MM.1S (cell line): ENCODE measurements at regions not wholly inside any gene's neighbourhood (a gene's known extent, or its start where the extent isn't known, plus 50 kb on each side); places are given as distances from the start of the nearest gene placed in this dataset.

Experiments
- DNase-seq: peaks from one replicate; pipeline ENCODE4 v3.0.0-alpha.2; 2015
- H2AFZ ChIP-seq: fragments of 300-600 bp; sonication (generic); 2 replicates; pipeline ENCODE4 v1.6.0; 2016; ENCODE audit warnings: antibody characterized with exemption, low read length
- H3F3A ChIP-seq: fragments of 300-600 bp; sonication (generic); 2 replicates; pipeline ENCODE4 v1.6.1; 2016; ENCODE audit warnings: mild to moderate bottlenecking, antibody characterized with exemption, low read length, moderate library complexity, mixed read lengths; ENCODE audit not compliant: insufficient read depth
- H3K27ac ChIP-seq: fragments of 300-600 bp; sonication (generic); 2 replicates; pipeline ENCODE4 v1.5.1; 2016; ENCODE audit warnings: mild to moderate bottlenecking, low read length
- H3K27me3 ChIP-seq: fragments of 300-600 bp; sonication (generic); replicated peaks from 2 replicates; pipeline ENCODE4 v1.6.0; 2016; ENCODE audit warnings: low read length; ENCODE audit not compliant: insufficient read depth
- H3K36me3 ChIP-seq: fragments of 300-600 bp; sonication (generic); replicated peaks from 2 replicates; pipeline ENCODE4 v1.6.1; 2016; ENCODE audit warnings: mild to moderate bottlenecking, low read length, mixed read lengths; ENCODE audit not compliant: insufficient read depth
- H3K4me1 ChIP-seq: fragments of 300-600 bp; sonication (generic); 2 replicates; pipeline ENCODE4 v1.6.1; 2016; ENCODE audit warnings: low read length, mixed read lengths
- H3K4me2 ChIP-seq: fragments of 300-600 bp; sonication (generic); 2 replicates; pipeline ENCODE4 v1.6.0; 2016; ENCODE audit warnings: low read depth, low read length
- H3K4me3 ChIP-seq: fragments of 300-600 bp; sonication (generic); 2 replicates; pipeline ENCODE4 v1.5.1; 2016; ENCODE audit warnings: low read length, mixed read lengths
- H3K79me2 ChIP-seq: fragments of 300-600 bp; sonication (generic); 2 replicates; pipeline ENCODE4 v1.6.1; 2016; ENCODE audit warnings: mixed run types, low read length, mixed read lengths
- H3K9ac ChIP-seq: fragments of 300-600 bp; sonication (generic); 2 replicates; pipeline ENCODE4 v1.6.1; 2016; ENCODE audit warnings: low read length, mixed read lengths
- H3K9me2 ChIP-seq: fragments of 300-600 bp; sonication (generic); replicated peaks from 2 replicates; pipeline ENCODE4 v1.6.1; 2016; ENCODE audit warnings: mild to moderate bottlenecking, low read length, mixed read lengths; ENCODE audit not compliant: insufficient read depth
- H3K9me3 ChIP-seq: fragments of 300-600 bp; sonication (generic); replicated peaks from 2 replicates; pipeline ENCODE4 v1.6.1; 2016; ENCODE audit warnings: mild to moderate bottlenecking, low read length, mixed read lengths; ENCODE audit not compliant: insufficient read depth
- H4K20me1 ChIP-seq: fragments of 300-600 bp; sonication (generic); 2 replicates; pipeline ENCODE4 v1.6.1; 2016; ENCODE audit warnings: mild to moderate bottlenecking, low read length, moderate library complexity, mixed read lengths; ENCODE audit not compliant: insufficient read depth
- CTCF ChIP-seq: fragments of 300-600 bp; sonication (generic); IDR thresholded peaks from 2 replicates; pipeline ENCODE4 v1.5.1; 2016; ENCODE audit warnings: antibody characterized with exemption, low read length, mixed read lengths
- EZH2 ChIP-seq: fragments of 300-600 bp; sonication (generic); optimal IDR thresholded peaks from 2 replicates; pipeline ENCODE3; 2017; ENCODE audit warnings: low read depth, mild to moderate bottlenecking, antibody characterized with exemption, low read length, mixed read lengths
- EZH2phosphoT487 ChIP-seq: fragments of 300-600 bp; sonication (generic); IDR thresholded peaks from 2 replicates; pipeline ENCODE4 v1.6.1; 2018; ENCODE audit warnings: antibody characterized with exemption, low read length

GRCh38 chr4:122046255-122046654, 94.4 kb upstream of the TRPC3 start:
- Histone ChIP-seq H3K4me3 (no peak overlapping the region), H3K27me3 (no peaks in the 10 kb centered on the region), H3K36me3 (no peaks in the 10 kb centered on the region), H3K9me2 (no peaks in the 10 kb centered on the region), H4K20me1 (no peaks in the 10 kb centered on the region), H2AFZ (no peak overlapping the region), H3K9me3 (no peaks in the 10 kb centered on the region), H3K79me2 (no peaks in the 10 kb centered on the region), H3K4me2 (no peak overlapping the region), H3K27ac (no peak overlapping the region), H3K4me1 (no peaks in the 10 kb centered on the region), H3F3A (no peaks in the 10 kb centered on the region), H3K9ac (no peak overlapping the region)
- no peak for DNase-seq
- TF ChIP-seq EZH2, result no peak
- TF ChIP-seq EZH2phosphoT487, result no peak
- TF ChIP-seq CTCF, result no peak

- Histone ChIP-seq H3F3A (no peaks in the 10 kb centered on the region), H3K4me3 (no peak overlapping the region), H3K9ac (no peak overlapping the region), H3K79me2 (no peaks in the 10 kb centered on the region), H3K9me3 (no peaks in the 10 kb centered on the region), H3K27ac (no peak overlapping the region), H3K9me2 (no peaks in the 10 kb centered on the region), H3K4me1 (no peaks in the 10 kb centered on the region), H3K27me3 (no peaks in the 10 kb centered on the region), H2AFZ (no peak overlapping the region), H3K36me3 (no peaks in the 10 kb centered on the region), H3K4me2 (no peak overlapping the region), H4K20me1 (no peaks in the 10 kb centered on the region)
- TF ChIP-seq CTCF (no peak), EZH2 (no peak), EZH2phosphoT487 (no peak)
- DNase-seq, result no peak
These were observed 93.7 kb upstream of the TRPC3 start for GRCh38 chr4:122045533-122045932.

GRCh38 chr4:122044501-122044900, 92.6 kb upstream of the TRPC3 start:
- no peaks in the 10 kb centered on the region for H4K20me1 ChIP-seq
- H3K4me2 ChIP-seq, result no peak overlapping the region
- no peaks in the 10 kb centered on the region for H3F3A ChIP-seq
- no peak overlapping the region for H2AFZ ChIP-seq
- H3K27ac ChIP-seq, result no peak overlapping the region
- H3K79me2 ChIP-seq, result no peaks in the 10 kb centered on the region
- no peak overlapping the region for H3K4me3 ChIP-seq
- no peaks in the 10 kb centered on the region for H3K9me2 ChIP-seq
- no peak for DNase-seq
- H3K9ac ChIP-seq, result no peak overlapping the region
- H3K4me1 ChIP-seq, result no peaks in the 10 kb centered on the region
- no peaks in the 10 kb centered on the region for H3K27me3 ChIP-seq
- no peaks in the 10 kb centered on the region for H3K36me3 ChIP-seq
- TF ChIP-seq EZH2phosphoT487 (no peak), EZH2 (no peak), CTCF (no peak)
- H3K9me3 ChIP-seq, result no peaks in the 10 kb centered on the region

- H3K4me3 ChIP-seq, result no peak overlapping the region
- H3K79me2 ChIP-seq, result no peaks in the 10 kb centered on the region
- H3K9me3 ChIP-seq, result no peaks in the 10 kb centered on the region
- H3F3A ChIP-seq, result no peaks in the 10 kb centered on the region
- DNase-seq, result no peak
- no peaks in the 10 kb centered on the region for H3K9me2 ChIP-seq
- no peaks in the 10 kb centered on the region for H4K20me1 ChIP-seq
- no peaks in the 10 kb centered on the region for H3K4me1 ChIP-seq
- H2AFZ ChIP-seq, result no peak overlapping the region
- no peak overlapping the region for H3K4me2 ChIP-seq
- TF ChIP-seq CTCF (no peak), EZH2phosphoT487 (no peak), EZH2 (no peak)
- no peaks in the 10 kb centered on the region for H3K36me3 ChIP-seq
- H3K9ac ChIP-seq, result no peak overlapping the region
- H3K27me3 ChIP-seq, result no peaks in the 10 kb centered on the region
- H3K27ac ChIP-seq, result no peak overlapping the region
These were observed 89.5 kb upstream of the TRPC3 start for GRCh38 chr4:122041312-122041711.
